ENCODE measurements at regions not wholly inside any gene's neighbourhood (a gene's known extent, or its start where the extent isn't known, plus 50 kb on each side); places are given as distances from the start of the nearest gene placed in this dataset.

DNA sequence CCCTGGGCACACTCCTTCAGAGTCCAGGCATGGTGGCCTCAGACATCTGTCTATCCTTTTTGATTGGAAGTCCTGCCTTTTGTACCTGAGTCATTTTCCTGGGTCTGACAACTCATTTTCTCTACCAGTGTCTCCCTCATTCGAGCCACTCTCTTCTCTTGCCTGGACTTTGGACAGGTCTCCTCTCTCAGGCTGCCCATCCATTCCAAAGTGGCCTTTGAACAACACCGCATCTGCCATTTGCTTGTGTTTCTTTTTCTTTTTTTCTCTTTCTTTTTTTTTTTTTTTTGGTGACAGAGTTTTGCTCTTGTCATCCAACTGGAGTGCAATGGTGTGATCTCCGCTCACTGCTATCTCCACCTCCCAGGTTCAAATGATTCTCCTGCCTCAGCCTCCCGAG, 142.1 kb upstream of the COBL start:
- no peaks in the 10 kb centered on the region for H3K4me1 ChIP-seq (replicated peaks; ENCODE audit: insufficient read depth)
- no peak overlapping the region for H3K4me2 ChIP-seq
- H2AFZ ChIP-seq: no peak overlapping the region
- peaks cover 83% of the 10 kb centered on the region for H3K27me3 ChIP-seq (ENCODE audit: insufficient read depth, low read depth)
- BruUV-seq (replicated peaks): no TSS peak
- no peaks in the 10 kb centered on the region for H3K79me2 ChIP-seq (ENCODE audit: low read depth)
- TF ChIP-seq, protein P1, sequence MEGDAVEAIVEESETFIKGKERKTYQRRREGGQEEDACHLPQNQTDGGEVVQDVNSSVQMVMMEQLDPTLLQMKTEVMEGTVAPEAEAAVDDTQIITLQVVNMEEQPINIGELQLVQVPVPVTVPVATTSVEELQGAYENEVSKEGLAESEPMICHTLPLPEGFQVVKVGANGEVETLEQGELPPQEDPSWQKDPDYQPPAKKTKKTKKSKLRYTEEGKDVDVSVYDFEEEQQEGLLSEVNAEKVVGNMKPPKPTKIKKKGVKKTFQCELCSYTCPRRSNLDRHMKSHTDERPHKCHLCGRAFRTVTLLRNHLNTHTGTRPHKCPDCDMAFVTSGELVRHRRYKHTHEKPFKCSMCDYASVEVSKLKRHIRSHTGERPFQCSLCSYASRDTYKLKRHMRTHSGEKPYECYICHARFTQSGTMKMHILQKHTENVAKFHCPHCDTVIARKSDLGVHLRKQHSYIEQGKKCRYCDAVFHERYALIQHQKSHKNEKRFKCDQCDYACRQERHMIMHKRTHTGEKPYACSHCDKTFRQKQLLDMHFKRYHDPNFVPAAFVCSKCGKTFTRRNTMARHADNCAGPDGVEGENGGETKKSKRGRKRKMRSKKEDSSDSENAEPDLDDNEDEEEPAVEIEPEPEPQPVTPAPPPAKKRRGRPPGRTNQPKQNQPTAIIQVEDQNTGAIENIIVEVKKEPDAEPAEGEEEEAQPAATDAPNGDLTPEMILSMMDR (conservative IDR thresholded peaks at IDR 0.05): no peak
- TF ChIP-seq EZH2 (IDR thresholded peaks at IDR 0.05; ENCODE audit: low read depth): no peak
- CTCF ChIA-PET: no interaction called here
- intact Hi-C loops (cut with micrococcal nuclease; ENCODE audit: unreplicated experiment): no loop called here
- DNase-seq: no peak
- no peaks in the 10 kb centered on the region for H4K20me1 ChIP-seq (ENCODE audit: insufficient read depth)
- POLR2A ChIA-PET (ENCODE audit: unreplicated experiment): no interaction called here
- H3K9me3 ChIP-seq (ENCODE audit: insufficient read depth, low read depth): no peaks in the 10 kb centered on the region
- H3F3A ChIP-seq (ENCODE audit: insufficient read depth, low read depth): no peaks in the 10 kb centered on the region
- no peaks in the 10 kb centered on the region for H3K9me2 ChIP-seq (ENCODE audit: insufficient read depth)
- no peak overlapping the region for H3K27ac ChIP-seq
- no peaks in the 10 kb centered on the region for H3K36me3 ChIP-seq (ENCODE audit: low read depth)
- H3K4me3 ChIP-seq: no peak overlapping the region

GRCh38 chr7:51457079-51457478, 140.5 kb upstream of the COBL start:
- ChIA-PET POLR2A (ENCODE audit: unreplicated experiment) (no interaction called here), CTCF (no interaction called here)
- H3K79me2 ChIP-seq (ENCODE audit: low read depth): no peaks in the 10 kb centered on the region
- intact Hi-C loops (cut with micrococcal nuclease; ENCODE audit: unreplicated experiment): no loop called here
- no peak overlapping the region for H3K4me3 ChIP-seq
- peaks cover 89% of the 10 kb centered on the region for H3K27me3 ChIP-seq (ENCODE audit: insufficient read depth, low read depth)
- H3F3A ChIP-seq (ENCODE audit: insufficient read depth, low read depth): no peaks in the 10 kb centered on the region
- no peaks in the 10 kb centered on the region for H3K36me3 ChIP-seq (ENCODE audit: low read depth)
- no peak overlapping the region for H3K4me2 ChIP-seq
- no peaks in the 10 kb centered on the region for H4K20me1 ChIP-seq (ENCODE audit: insufficient read depth)
- H3K4me1 ChIP-seq (replicated peaks; ENCODE audit: insufficient read depth): no peaks in the 10 kb centered on the region
- H2AFZ ChIP-seq: no peak overlapping the region
- BruUV-seq (replicated peaks): no TSS peak
- DNase-seq: no peak
- H3K9me2 ChIP-seq (ENCODE audit: insufficient read depth): no peaks in the 10 kb centered on the region
- H3K9me3 ChIP-seq (ENCODE audit: insufficient read depth, low read depth): no peaks in the 10 kb centered on the region
- H3K27ac ChIP-seq: no peak overlapping the region
- TF ChIP-seq EZH2 (IDR thresholded peaks at IDR 0.05; ENCODE audit: low read depth): no peak
- TF ChIP-seq, protein P1 (conservative IDR thresholded peaks at IDR 0.05): no peak

GRCh38 chr7:51456431-51457060, 139.9 kb upstream of the COBL start:
- no peak overlapping the region for H3K27ac ChIP-seq
- H3K27me3 ChIP-seq (ENCODE audit: insufficient read depth, low read depth): peaks cover 90% of the 10 kb centered on the region
- intact Hi-C loops (cut with micrococcal nuclease; ENCODE audit: unreplicated experiment): no loop called here
- DNase-seq: no peak
- CTCF ChIA-PET: no interaction called here
- no peaks in the 10 kb centered on the region for H4K20me1 ChIP-seq (ENCODE audit: insufficient read depth)
- TF ChIP-seq EZH2 (IDR thresholded peaks at IDR 0.05; ENCODE audit: low read depth): no peak
- TF ChIP-seq, protein P1 (conservative IDR thresholded peaks at IDR 0.05): no peak
- H3K79me2 ChIP-seq (ENCODE audit: low read depth): no peaks in the 10 kb centered on the region
- H3K9me3 ChIP-seq (ENCODE audit: insufficient read depth, low read depth): no peaks in the 10 kb centered on the region
- H3F3A ChIP-seq (ENCODE audit: insufficient read depth, low read depth): no peaks in the 10 kb centered on the region
- H3K4me2 ChIP-seq: no peak overlapping the region
- BruUV-seq (replicated peaks): no TSS peak
- H3K36me3 ChIP-seq (ENCODE audit: low read depth): no peaks in the 10 kb centered on the region
- H3K4me3 ChIP-seq: no peak overlapping the region
- no peak overlapping the region for H2AFZ ChIP-seq
- POLR2A ChIA-PET (ENCODE audit: unreplicated experiment): no interaction called here
- no peaks in the 10 kb centered on the region for H3K9me2 ChIP-seq (ENCODE audit: insufficient read depth)
- H3K4me1 ChIP-seq (replicated peaks; ENCODE audit: insufficient read depth): no peaks in the 10 kb centered on the region
